PC-9 (cell line): ENCODE measurements at regions not wholly inside any gene's neighbourhood (a gene's known extent, or its start where the extent isn't known, plus 50 kb on each side); places are given as distances from the start of the nearest gene placed in this dataset.

ENCODE experiments used
- BruUV-seq: library from RNA; stranded (reverse); fragments of 400-500 nt; replicated peaks from 2 replicates; lab custom pipeline; 2021; lab: Mats Ljungman, UMichigan
- CTCF ChIA-PET: fragments of 300-600 bp; sonication (Branson Sonifier 250); formaldehyde crosslinking; loops from one replicate; lab custom pipeline; 2022; ENCODE audit warnings: antibody characterized with exemption; lab: Charles Lee
- POLR2A ChIA-PET: fragments of 300-600 bp; sonication (Branson Sonifier 250); formaldehyde crosslinking; loops from one replicate; lab custom pipeline; 2022; ENCODE audit warnings: antibody characterized with exemption; ENCODE audit not compliant: unreplicated experiment; lab: Charles Lee
- DNase-seq, 2 experiments: peaks; one replicate each; pipeline versions ENCODE4 v3.0.0 to v3.0.0-alpha.2; 2015 to 2022; ENCODE audit warnings: mixed read lengths in 1 of 2
- H2AFZ ChIP-seq: fragments of 200-600 bp; sonication (generic); 2 replicates; pipeline ENCODE4 v1.8.1; 2017; ENCODE audit warnings: antibody characterized with exemption
- H3F3A ChIP-seq: fragments of 200-600 bp; sonication (generic); 2 replicates; pipeline ENCODE4 v1.8.1; 2017; ENCODE audit warnings: antibody characterized with exemption, mild to moderate bottlenecking, low read depth; ENCODE audit not compliant: insufficient read depth
- H3K27ac ChIP-seq: fragments of 200-600 bp; sonication (generic); 2 replicates; pipeline ENCODE4 v1.6.1; 2016; ENCODE audit warnings: mixed run types
- H3K27me3 ChIP-seq: fragments of 200-600 bp; sonication (generic); 2 replicates; pipeline ENCODE4 v1.6.1; 2016; ENCODE audit warnings: low read depth, mixed run types; ENCODE audit not compliant: insufficient read depth
- H3K36me3 ChIP-seq: fragments of 200-600 bp; sonication (generic); 2 replicates; pipeline ENCODE4 v1.6.1; 2016; ENCODE audit warnings: low read depth, mixed run types
- H3K4me1 ChIP-seq: fragments of 200-600 bp; sonication (generic); replicated peaks from 2 replicates; pipeline ENCODE4 v1.6.1; 2016; ENCODE audit warnings: mixed run types; ENCODE audit not compliant: insufficient read depth
- H3K4me2 ChIP-seq: fragments of 200-600 bp; sonication (generic); 2 replicates; pipeline ENCODE4 v1.6.1; 2017; ENCODE audit warnings: mixed run types
- H3K4me3 ChIP-seq: fragments of 200-600 bp; sonication (generic); 2 replicates; pipeline ENCODE4 v1.6.1; 2016; ENCODE audit warnings: mixed run types
- H3K79me2 ChIP-seq: fragments of 200-600 bp; sonication (generic); 2 replicates; pipeline ENCODE4 v1.6.1; 2017; ENCODE audit warnings: low read depth, mixed run types
- H3K9me2 ChIP-seq: fragments of 200-600 bp; sonication (generic); 2 replicates; pipeline ENCODE4 v1.8.1; 2017; ENCODE audit warnings: mild to moderate bottlenecking; ENCODE audit not compliant: insufficient read depth
- H3K9me3 ChIP-seq: fragments of 200-600 bp; sonication (generic); 2 replicates; pipeline ENCODE4 v1.8.1; 2016; ENCODE audit warnings: low read depth; ENCODE audit not compliant: insufficient read depth
- H4K20me1 ChIP-seq: fragments of 200-600 bp; sonication (generic); 2 replicates; pipeline ENCODE4 v1.8.1; 2017; ENCODE audit not compliant: insufficient read depth
- EZH2 ChIP-seq: fragments of 200-600 bp; sonication (generic); IDR thresholded peaks from 2 replicates; pipeline ENCODE4 v1.8.0; 2017; ENCODE audit warnings: antibody characterized with exemption, low read depth
- intact Hi-C: fragments of 100-400 bp; cut with micrococcal nuclease; formaldehyde crosslinking; loops from one replicate; pipeline ENCODE4 v1.10.0; 2022; ENCODE audit not compliant: unreplicated experiment
- TF ChIP-seq, protein P1 (sequence below): fragments of 200-600 bp; sonication (generic); conservative IDR thresholded peaks from 2 replicates; pipeline ENCODE4 v1.6.1; 2017; ENCODE audit warnings: mixed run types, antibody characterized with exemption, mild to moderate bottlenecking, moderate library complexity

DNA sequence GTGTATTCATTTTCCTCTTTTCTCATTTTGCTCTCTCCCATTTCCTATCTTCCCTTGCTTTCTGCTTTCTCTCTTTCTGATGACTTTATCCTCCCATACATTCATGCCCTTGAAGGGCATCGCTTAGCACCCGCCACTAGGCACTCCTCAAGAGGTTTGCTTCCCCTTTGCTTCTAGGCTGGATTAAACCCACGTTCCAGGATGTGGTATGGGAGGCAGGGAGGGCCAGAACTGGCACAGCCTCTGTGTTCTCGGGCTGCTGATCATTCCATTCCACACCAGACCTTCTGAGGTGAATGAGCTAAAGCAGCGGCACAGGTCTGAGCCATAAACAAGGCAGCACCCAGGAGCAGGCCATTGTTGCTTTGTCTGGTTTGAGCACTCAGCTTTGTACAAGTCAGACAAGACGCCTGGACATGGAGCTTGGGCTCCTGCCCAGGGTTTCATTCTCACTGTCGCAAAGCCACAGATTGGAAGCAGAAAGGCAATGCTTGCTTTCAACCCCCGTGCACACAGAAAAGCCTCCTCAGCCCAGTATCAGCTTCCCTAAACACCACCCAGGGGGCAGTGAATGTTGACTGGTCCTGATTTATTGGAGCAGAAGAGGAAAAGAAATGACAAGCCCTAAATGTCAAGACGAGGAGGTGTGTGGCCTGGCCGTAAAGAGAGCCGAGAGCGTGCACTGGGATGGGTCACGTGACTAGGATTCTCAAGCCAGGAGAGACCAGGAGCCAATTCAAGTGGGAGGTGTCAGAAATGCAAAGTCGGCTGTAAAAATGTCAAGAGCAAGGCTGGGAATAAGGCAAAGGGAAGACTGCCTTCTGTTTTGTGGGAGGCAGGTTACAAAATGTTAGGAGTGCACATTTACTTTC lies 218.0 kb upstream of the SERP2 start:
- ChIA-PET CTCF (no interaction called here), POLR2A (no interaction called here)
- peaks cover 29% of the 10 kb centered on the region for H3F3A ChIP-seq
- H3K4me3 ChIP-seq: no peak overlapping the region
- DNase-seq: no peak
- BruUV-seq: no TSS peak
- no peaks in the 10 kb centered on the region for H3K79me2 ChIP-seq
- H3K4me1 ChIP-seq: peaks cover 29% of the 10 kb centered on the region
- no peak overlapping the region for H3K4me2 ChIP-seq
- H3K9me2 ChIP-seq: no peaks in the 10 kb centered on the region
- H3K27ac ChIP-seq: no peak overlapping the region
- H3K9me3 ChIP-seq: no peaks in the 10 kb centered on the region
- H4K20me1 ChIP-seq: no peaks in the 10 kb centered on the region
- no peaks in the 10 kb centered on the region for H3K36me3 ChIP-seq
- no peaks in the 10 kb centered on the region for H3K27me3 ChIP-seq
- TF ChIP-seq, protein P1, sequence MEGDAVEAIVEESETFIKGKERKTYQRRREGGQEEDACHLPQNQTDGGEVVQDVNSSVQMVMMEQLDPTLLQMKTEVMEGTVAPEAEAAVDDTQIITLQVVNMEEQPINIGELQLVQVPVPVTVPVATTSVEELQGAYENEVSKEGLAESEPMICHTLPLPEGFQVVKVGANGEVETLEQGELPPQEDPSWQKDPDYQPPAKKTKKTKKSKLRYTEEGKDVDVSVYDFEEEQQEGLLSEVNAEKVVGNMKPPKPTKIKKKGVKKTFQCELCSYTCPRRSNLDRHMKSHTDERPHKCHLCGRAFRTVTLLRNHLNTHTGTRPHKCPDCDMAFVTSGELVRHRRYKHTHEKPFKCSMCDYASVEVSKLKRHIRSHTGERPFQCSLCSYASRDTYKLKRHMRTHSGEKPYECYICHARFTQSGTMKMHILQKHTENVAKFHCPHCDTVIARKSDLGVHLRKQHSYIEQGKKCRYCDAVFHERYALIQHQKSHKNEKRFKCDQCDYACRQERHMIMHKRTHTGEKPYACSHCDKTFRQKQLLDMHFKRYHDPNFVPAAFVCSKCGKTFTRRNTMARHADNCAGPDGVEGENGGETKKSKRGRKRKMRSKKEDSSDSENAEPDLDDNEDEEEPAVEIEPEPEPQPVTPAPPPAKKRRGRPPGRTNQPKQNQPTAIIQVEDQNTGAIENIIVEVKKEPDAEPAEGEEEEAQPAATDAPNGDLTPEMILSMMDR: no peak
- no peak for TF ChIP-seq EZH2
- intact Hi-C loops: loop anchor here (5.0 kb wide), 1 partner anchor 77 kb away; no protein-coding TSS in a partner anchor
- no peak overlapping the region for H2AFZ ChIP-seq

DNA sequence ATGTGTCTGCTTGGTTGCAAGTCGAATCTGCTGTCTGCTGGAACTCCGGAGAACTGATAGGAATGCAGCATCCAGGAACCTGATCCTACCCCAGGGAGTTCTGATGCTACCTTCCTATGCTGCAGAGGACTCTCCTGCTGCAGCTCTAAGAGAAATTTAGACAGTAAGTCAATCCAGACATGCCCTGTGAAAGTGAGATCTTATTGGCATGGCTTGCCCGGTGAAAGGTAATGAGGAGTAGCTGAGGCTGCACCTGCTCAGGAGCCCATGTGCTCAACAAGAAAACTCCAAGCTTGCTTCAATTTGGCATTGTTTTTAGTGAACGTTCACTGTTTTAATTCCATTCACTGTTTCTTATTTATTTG lies 217.3 kb upstream of the SERP2 start:
- Histone ChIP-seq H3K9me2 (no peaks in the 10 kb centered on the region), H3K4me2 (no peak overlapping the region), H3K27ac (no peak overlapping the region), H3K9me3 (no peaks in the 10 kb centered on the region), H3K27me3 (no peaks in the 10 kb centered on the region), H2AFZ (no peak overlapping the region), H3K4me3 (no peak overlapping the region), H3K79me2 (no peaks in the 10 kb centered on the region), H3K36me3 (no peaks in the 10 kb centered on the region), H3F3A (peaks cover 29% of the 10 kb centered on the region), H3K4me1 (peaks cover 32% of the 10 kb centered on the region), H4K20me1 (no peaks in the 10 kb centered on the region)
- ChIA-PET CTCF (no interaction called here), POLR2A (no interaction called here)
- TF ChIP-seq EZH2: no peak
- TF ChIP-seq, protein P1: no peak
- DNase-seq: no peak
- BruUV-seq: no TSS peak
- intact Hi-C loops: loop anchor here (5.0 kb wide), 1 partner anchor 76 kb away; no protein-coding TSS in a partner anchor

DNA sequence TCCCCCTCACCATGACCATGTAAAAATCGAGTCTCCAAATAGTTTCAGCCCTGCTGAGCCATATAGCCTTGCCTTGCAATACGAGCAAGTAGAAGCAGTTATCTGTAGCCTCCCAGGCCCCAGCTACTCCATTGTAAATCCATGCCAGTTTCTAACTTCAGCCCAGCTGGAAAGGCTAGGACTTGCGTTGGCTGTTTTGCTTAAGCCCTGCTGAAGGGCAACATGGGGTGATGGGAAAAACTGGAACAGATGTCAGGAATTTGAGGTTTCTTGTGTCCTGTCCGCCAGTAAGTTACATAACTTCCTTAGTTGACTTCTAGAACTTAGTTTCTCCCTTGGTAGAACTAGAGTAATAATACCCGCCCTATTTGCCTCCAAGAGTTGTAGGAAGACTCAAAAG lies 216.0 kb upstream of the SERP2 start:
- Histone ChIP-seq H3K36me3 (no peaks in the 10 kb centered on the region), H3K4me1 (peaks cover 32% of the 10 kb centered on the region), H3K9me2 (no peaks in the 10 kb centered on the region), H4K20me1 (no peaks in the 10 kb centered on the region), H3K27ac (no peak overlapping the region), H3K27me3 (no peaks in the 10 kb centered on the region), H3K9me3 (no peaks in the 10 kb centered on the region), H3K4me3 (no peak overlapping the region), H3K79me2 (no peaks in the 10 kb centered on the region), H3F3A (peaks cover 29% of the 10 kb centered on the region), H2AFZ (no peak overlapping the region), H3K4me2 (no peak overlapping the region)
- CTCF ChIA-PET: no interaction called here
- POLR2A ChIA-PET: no interaction called here
- no peak for TF ChIP-seq EZH2
- TF ChIP-seq, protein P1: no peak
- intact Hi-C loops: loop anchor here (5.0 kb wide), 1 partner anchor 75 kb away; no protein-coding TSS in a partner anchor
- DNase-seq: no peak
- BruUV-seq: no TSS peak
